22Rv1 (cell line): ENCODE measurements at regions not wholly inside any gene's neighbourhood (a gene's known extent, or its start where the extent isn't known, plus 50 kb on each side); places are given as distances from the start of the nearest gene placed in this dataset.

ENCODE experiments used
- ZFX ChIP-seq: fragments of 450-650 bp; IDR thresholded peaks from 2 replicates; pipeline ENCODE4 v1.6.1; 2017; ENCODE audit warnings: antibody characterized with exemption, borderline replicate concordance
- TF ChIP-seq, protein P1 (sequence below): fragments of 450-650 bp; IDR thresholded peaks from 2 replicates; pipeline ENCODE4 v1.5.1; 2017; ENCODE audit warnings: mild to moderate bottlenecking

DNA sequence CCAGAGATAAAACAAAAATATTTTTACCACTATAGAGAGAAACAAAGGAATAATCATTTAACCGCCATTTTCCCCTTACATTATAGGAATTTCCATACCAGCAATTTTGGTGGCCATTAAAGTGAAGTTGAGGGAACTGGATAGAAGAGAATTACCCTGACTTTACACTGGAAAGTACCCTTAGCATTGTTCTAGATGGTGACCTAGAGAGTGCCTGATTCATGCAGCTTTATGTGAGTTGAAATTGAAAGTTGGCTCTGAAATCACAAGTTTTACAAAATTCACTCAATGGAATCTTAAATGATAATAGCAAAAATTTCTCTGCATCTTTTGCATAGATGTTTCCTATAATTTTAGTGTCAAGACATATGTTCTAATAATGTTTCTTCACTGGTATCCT is 55.7 kb upstream of the PREP start:
- TF ChIP-seq, protein P1, sequence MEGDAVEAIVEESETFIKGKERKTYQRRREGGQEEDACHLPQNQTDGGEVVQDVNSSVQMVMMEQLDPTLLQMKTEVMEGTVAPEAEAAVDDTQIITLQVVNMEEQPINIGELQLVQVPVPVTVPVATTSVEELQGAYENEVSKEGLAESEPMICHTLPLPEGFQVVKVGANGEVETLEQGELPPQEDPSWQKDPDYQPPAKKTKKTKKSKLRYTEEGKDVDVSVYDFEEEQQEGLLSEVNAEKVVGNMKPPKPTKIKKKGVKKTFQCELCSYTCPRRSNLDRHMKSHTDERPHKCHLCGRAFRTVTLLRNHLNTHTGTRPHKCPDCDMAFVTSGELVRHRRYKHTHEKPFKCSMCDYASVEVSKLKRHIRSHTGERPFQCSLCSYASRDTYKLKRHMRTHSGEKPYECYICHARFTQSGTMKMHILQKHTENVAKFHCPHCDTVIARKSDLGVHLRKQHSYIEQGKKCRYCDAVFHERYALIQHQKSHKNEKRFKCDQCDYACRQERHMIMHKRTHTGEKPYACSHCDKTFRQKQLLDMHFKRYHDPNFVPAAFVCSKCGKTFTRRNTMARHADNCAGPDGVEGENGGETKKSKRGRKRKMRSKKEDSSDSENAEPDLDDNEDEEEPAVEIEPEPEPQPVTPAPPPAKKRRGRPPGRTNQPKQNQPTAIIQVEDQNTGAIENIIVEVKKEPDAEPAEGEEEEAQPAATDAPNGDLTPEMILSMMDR, result no peak
- TF ChIP-seq ZFX, result no peak
